ENCODE measurements at regions not wholly inside any gene's neighbourhood (a gene's known extent, or its start where the extent isn't known, plus 50 kb on each side); places are given as distances from the start of the nearest gene placed in this dataset.

DNA sequence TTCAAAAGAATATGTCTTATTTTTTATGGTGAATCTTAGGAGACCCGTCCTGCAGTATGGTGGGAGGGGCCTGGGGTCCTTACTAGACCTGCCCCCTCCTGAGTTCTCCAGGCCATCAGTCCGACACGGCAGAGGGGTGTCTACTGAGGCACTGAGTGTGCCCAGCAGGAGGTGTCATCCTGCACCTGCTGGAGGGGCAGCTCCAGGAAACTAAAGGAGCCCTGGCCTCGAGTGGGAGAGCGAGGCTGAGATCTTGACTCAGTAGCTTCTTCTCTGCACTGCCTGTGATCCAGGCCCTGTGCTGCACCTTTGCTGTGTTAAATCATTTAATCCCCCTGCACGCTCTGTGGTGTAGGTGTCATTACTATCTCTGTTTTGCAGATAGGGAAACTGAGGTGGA, 587.7 kb downstream of the PTPRU start:
- Histone ChIP-seq H2AFZ (ENCODE audit: low read depth, low read length) (no peak overlapping the region), H3K79me2 (replicated peaks; ENCODE audit: insufficient read depth, low read length) (no peaks in the 10 kb centered on the region), H3K27ac (ENCODE audit: low read length) (no peak overlapping the region), H3K4me3 (ENCODE audit: low read length) (no peak overlapping the region), H3K27me3 (ENCODE audit: insufficient read depth, low read depth, low read length) (no peaks in the 10 kb centered on the region), H3F3A (ENCODE audit: insufficient read depth, low read length, poor library complexity, severe bottlenecking) (no peaks in the 10 kb centered on the region), H3K36me3 (ENCODE audit: insufficient read depth, low read length) (no peaks in the 10 kb centered on the region), H3K9ac (ENCODE audit: low read length) (no peak overlapping the region), H4K20me1 (ENCODE audit: insufficient read depth) (no peaks in the 10 kb centered on the region), H3K9me2 (ENCODE audit: insufficient read depth, low read length) (no peaks in the 10 kb centered on the region), H3K9me3 (ENCODE audit: low read length) (no peaks in the 10 kb centered on the region), H3K4me2 (ENCODE audit: low read length) (no peak overlapping the region)
- TF ChIP-seq RAD21 (conservative IDR thresholded peaks at IDR 0.05) (no peak), TAF1 (IDR thresholded peaks at IDR 0.05; ENCODE audit: low read depth) (no peak), SMC3 (conservative IDR thresholded peaks at IDR 0.05; ENCODE audit: poor library complexity) (no peak), REST (IDR thresholded peaks at IDR 0.05; ENCODE audit: borderline replicate concordance) (no peak), MXI1 (conservative IDR thresholded peaks at IDR 0.05; ENCODE audit: poor library complexity, severe bottlenecking) (no peak), EZH2 (IDR thresholded peaks at IDR 0.05; ENCODE audit: borderline replicate concordance, insufficient read depth, low read length, poor library complexity, severe bottlenecking) (no peak), EP300 (conservative IDR thresholded peaks at IDR 0.05; ENCODE audit: poor library complexity, severe bottlenecking) (no peak), POLR2AphosphoS5 (IDR thresholded peaks at IDR 0.05) (no peak)
- TF ChIP-seq, protein P1, sequence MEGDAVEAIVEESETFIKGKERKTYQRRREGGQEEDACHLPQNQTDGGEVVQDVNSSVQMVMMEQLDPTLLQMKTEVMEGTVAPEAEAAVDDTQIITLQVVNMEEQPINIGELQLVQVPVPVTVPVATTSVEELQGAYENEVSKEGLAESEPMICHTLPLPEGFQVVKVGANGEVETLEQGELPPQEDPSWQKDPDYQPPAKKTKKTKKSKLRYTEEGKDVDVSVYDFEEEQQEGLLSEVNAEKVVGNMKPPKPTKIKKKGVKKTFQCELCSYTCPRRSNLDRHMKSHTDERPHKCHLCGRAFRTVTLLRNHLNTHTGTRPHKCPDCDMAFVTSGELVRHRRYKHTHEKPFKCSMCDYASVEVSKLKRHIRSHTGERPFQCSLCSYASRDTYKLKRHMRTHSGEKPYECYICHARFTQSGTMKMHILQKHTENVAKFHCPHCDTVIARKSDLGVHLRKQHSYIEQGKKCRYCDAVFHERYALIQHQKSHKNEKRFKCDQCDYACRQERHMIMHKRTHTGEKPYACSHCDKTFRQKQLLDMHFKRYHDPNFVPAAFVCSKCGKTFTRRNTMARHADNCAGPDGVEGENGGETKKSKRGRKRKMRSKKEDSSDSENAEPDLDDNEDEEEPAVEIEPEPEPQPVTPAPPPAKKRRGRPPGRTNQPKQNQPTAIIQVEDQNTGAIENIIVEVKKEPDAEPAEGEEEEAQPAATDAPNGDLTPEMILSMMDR (IDR thresholded peaks at IDR 0.05; ENCODE audit: poor library complexity, severe bottlenecking): no peak

GRCh38 chr1:29823561-29823960, 587.2 kb downstream of the PTPRU start:
- TF ChIP-seq REST (IDR thresholded peaks at IDR 0.05; ENCODE audit: borderline replicate concordance) (no peak), EZH2 (IDR thresholded peaks at IDR 0.05; ENCODE audit: borderline replicate concordance, insufficient read depth, low read length, poor library complexity, severe bottlenecking) (no peak), EP300 (conservative IDR thresholded peaks at IDR 0.05; ENCODE audit: poor library complexity, severe bottlenecking) (no peak)
- Histone ChIP-seq H3K36me3 (ENCODE audit: insufficient read depth, low read length) (no peaks in the 10 kb centered on the region), H3K9me3 (ENCODE audit: low read length) (no peaks in the 10 kb centered on the region), H3K9ac (ENCODE audit: low read length) (no peak overlapping the region), H2AFZ (ENCODE audit: low read depth, low read length) (no peak overlapping the region), H3K4me3 (ENCODE audit: low read length) (no peak overlapping the region), H3K27me3 (ENCODE audit: insufficient read depth, low read depth, low read length) (no peaks in the 10 kb centered on the region), H3F3A (ENCODE audit: insufficient read depth, low read length, poor library complexity, severe bottlenecking) (no peaks in the 10 kb centered on the region), H3K9me2 (ENCODE audit: insufficient read depth, low read length) (no peaks in the 10 kb centered on the region), H3K27ac (ENCODE audit: low read length) (no peak overlapping the region), H3K4me2 (ENCODE audit: low read length) (no peak overlapping the region), H4K20me1 (ENCODE audit: insufficient read depth) (no peaks in the 10 kb centered on the region), H3K79me2 (replicated peaks; ENCODE audit: insufficient read depth, low read length) (no peaks in the 10 kb centered on the region)

All from neural cell (in vitro differentiated cells).